ENCODE measurements at regions not wholly inside any gene's neighbourhood (a gene's known extent, or its start where the extent isn't known, plus 50 kb on each side); places are given as distances from the start of the nearest gene placed in this dataset.

- intact Hi-C loops (cut with DNase I), result no loop called here
These were observed 51.6 kb upstream of the TAB2 start for GRCh38 chr6:149265945-149266344.

GRCh38 chr6:149266659-149267058 is 50.9 kb upstream of the TAB2 start:
- WGBS, result 82% methylated on average over 6 of the region's 6 CpGs
- intact Hi-C loops (cut with DNase I), result no loop called here
- Histone ChIP-seq H3K9me3 (no peaks in the 10 kb centered on the region), H3K4me3 (no peak overlapping the region), H3K27ac (replicated peaks in 1 of 4) (no peak overlapping the region), H3K36me3 (no peaks in the 10 kb centered on the region), H3K27me3 (no peaks in the 10 kb centered on the region), H3K4me1 (no peaks in the 10 kb centered on the region)
- no peak for DNase-seq (ENCODE audit: extremely low spot score)
- TF ChIP-seq CTCF (IDR thresholded peaks at IDR 0.05), result no peak
- TF ChIP-seq POLR2AphosphoS5 (IDR thresholded peaks at IDR 0.05), result no peak
- TF ChIP-seq POLR2A (IDR thresholded peaks at IDR 0.05; ENCODE audit: low read depth), result no peak
- no peak for TF ChIP-seq EP300 (IDR thresholded peaks at IDR 0.05)

More at GRCh38 chr6:149265945-149266344, 51.6 kb upstream of the TAB2 start:
- Histone ChIP-seq H3K27ac (replicated peaks in 1 of 4) (no peak overlapping the region), H3K4me3 (no peak overlapping the region), H3K27me3 (no peaks in the 10 kb centered on the region), H3K9me3 (no peaks in the 10 kb centered on the region), H3K4me1 (no peaks in the 10 kb centered on the region), H3K36me3 (no peaks in the 10 kb centered on the region)
- 91% methylated on average over 7 of the region's 7 CpGs for WGBS
- TF ChIP-seq CTCF (IDR thresholded peaks at IDR 0.05), result no peak
- no peak for TF ChIP-seq EP300 (IDR thresholded peaks at IDR 0.05)
- TF ChIP-seq POLR2AphosphoS5 (IDR thresholded peaks at IDR 0.05), result no peak
- TF ChIP-seq POLR2A (IDR thresholded peaks at IDR 0.05; ENCODE audit: low read depth), result no peak
- no peak for DNase-seq (ENCODE audit: extremely low spot score)

GRCh38 chr6:149267072-149267471 is 50.4 kb upstream of the TAB2 start:
- TF ChIP-seq CTCF (IDR thresholded peaks at IDR 0.05), result no peak
- no peak for TF ChIP-seq EP300 (IDR thresholded peaks at IDR 0.05)
- TF ChIP-seq POLR2AphosphoS5 (IDR thresholded peaks at IDR 0.05), result no peak
- TF ChIP-seq POLR2A (IDR thresholded peaks at IDR 0.05; ENCODE audit: low read depth), result no peak
- Histone ChIP-seq H3K4me1 (no peaks in the 10 kb centered on the region), H3K4me3 (no peak overlapping the region), H3K27ac (replicated peaks in 1 of 4) (no peak overlapping the region), H3K9me3 (no peaks in the 10 kb centered on the region), H3K27me3 (no peaks in the 10 kb centered on the region), H3K36me3 (no peaks in the 10 kb centered on the region)
- DNase-seq (ENCODE audit: extremely low spot score), result no peak
- intact Hi-C loops (cut with DNase I), result no loop called here
- 66% methylated on average over 3 of the region's 3 CpGs for WGBS

GRCh38 chr6:149267513-149268043 is 49.9 kb upstream of the TAB2 start:
- TF ChIP-seq POLR2AphosphoS5 (IDR thresholded peaks at IDR 0.05) (no peak), CTCF (IDR thresholded peaks at IDR 0.05) (no peak), POLR2A (IDR thresholded peaks at IDR 0.05; ENCODE audit: low read depth) (no peak), EP300 (IDR thresholded peaks at IDR 0.05) (no peak)
- 95% methylated on average over 12 of the region's 12 CpGs for WGBS
- intact Hi-C loops (cut with DNase I), result no loop called here

More at GRCh38 chr6:149267513-149268043, 49.9 kb upstream of the TAB2 start:
- Histone ChIP-seq H3K27ac (replicated peaks in 1 of 4) (no peak overlapping the region), H3K36me3 (no peaks in the 10 kb centered on the region), H3K4me1 (no peaks in the 10 kb centered on the region), H3K9me3 (no peaks in the 10 kb centered on the region), H3K4me3 (no peak overlapping the region), H3K27me3 (no peaks in the 10 kb centered on the region)
- DNase-seq (ENCODE audit: extremely low spot score), result no peak

Data from esophagus muscularis mucosa (tissue), 4 donors.